GM12891 (cell line): ENCODE measurements at regions not wholly inside any gene's neighbourhood (a gene's known extent, or its start where the extent isn't known, plus 50 kb on each side); places are given as distances from the start of the nearest gene placed in this dataset.

ENCODE experiments used
- POLR2A ChIP-seq: IDR thresholded peaks from 2 replicates; pipeline ENCODE4 v1.6.1; 2011; ENCODE audit warnings: low read depth, low read length, control low read depth
- POLR2AphosphoS5 ChIP-seq: IDR thresholded peaks from 2 replicates; pipeline ENCODE4 v1.6.1; 2011; ENCODE audit warnings: low read depth, low read length, control low read depth
- SPI1 ChIP-seq: IDR thresholded peaks from 2 replicates; pipeline ENCODE4 v1.6.1; 2011; ENCODE audit warnings: low read depth, low read length, control low read depth
- TAF1 ChIP-seq: IDR thresholded peaks from 2 replicates; pipeline ENCODE4 v1.6.1; 2011; ENCODE audit warnings: low read depth, low read length, control low read depth

DNA sequence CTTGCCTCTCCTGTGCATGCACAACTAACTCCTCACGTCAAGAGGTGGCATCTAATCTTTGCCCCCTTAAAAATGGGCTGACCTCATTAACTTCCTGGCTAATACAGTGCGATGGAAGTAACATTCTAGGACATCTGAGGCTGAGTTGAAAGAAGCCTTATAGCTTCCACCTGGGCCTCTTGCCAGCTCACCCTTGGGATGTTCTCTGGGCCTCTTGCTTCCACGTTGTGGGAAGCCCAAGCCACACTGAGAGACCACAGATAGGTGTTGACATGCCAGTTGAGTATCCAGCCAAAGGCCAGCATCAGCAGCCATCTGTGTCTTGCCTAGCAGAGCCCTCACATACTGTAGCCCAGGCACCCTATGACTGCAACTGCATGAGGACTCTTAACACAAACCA is 60.8 kb upstream of the GDF10 start:
- TF ChIP-seq POLR2A (no peak), POLR2AphosphoS5 (no peak), SPI1 (no peak), TAF1 (no peak)
